ENCODE measurements at regions not wholly inside any gene's neighbourhood (a gene's known extent, or its start where the extent isn't known, plus 50 kb on each side); places are given as distances from the start of the nearest gene placed in this dataset.

DNA sequence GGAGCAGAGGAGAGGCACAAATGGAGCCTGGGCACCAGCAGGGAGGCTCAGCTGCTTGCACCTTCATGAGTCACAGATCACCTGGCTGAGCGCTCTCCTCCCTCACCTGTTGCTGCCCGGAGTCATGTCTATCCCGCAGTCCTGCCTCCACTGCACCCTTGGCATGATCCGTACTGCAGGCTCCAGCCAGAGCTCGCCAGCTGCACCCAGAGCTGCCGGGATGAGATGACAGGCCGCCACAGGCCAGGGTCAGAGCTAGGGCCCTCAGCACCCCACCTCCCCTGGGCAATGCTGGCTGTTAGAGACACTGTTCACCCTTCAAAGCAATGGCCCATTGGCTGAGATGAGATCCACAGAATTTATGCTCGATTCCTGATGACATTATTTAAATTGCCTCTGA lies 702.8 kb downstream of the TBC1D22A start:
- DNase-seq = no peak

DNA sequence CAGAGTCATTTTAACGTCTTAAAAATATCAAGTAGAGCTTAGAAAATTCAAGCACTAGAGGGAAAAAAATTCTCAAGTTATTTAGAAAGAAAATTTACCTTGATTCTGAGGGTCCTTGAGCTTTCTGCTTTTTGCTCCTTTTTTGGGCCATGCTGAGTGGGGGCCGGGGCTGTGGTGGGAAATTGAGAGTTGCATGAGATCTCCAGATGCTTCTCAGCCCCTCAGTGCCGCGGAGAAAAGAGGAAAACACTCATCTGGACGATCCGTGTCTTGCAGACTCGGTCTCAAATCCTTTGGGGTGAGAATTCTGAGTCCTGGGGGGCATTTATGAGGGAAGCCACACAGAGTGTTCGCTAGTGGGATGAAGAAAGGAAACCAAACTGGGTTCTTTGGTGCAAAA lies 700.8 kb downstream of the TBC1D22A start:
- DNase-seq = no peak

DNA sequence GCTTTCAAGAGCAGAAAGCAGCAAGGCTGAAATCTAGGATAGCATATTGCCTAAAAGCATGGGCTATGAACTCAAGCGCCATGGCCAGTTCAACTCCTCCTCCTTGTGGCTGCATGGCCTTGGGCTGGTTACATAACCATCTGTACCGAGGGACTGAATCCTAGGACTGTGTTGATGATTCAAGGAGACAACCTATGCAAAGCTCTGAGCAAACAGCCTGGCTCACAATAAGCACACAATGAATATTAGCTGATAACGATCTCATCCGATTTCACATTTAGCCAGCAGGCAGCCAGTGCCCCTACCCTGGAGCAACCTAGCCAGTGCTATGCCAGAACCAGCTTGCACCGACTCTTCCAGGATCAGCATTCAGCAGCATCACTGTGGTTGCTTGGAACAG lies 698.4 kb downstream of the TBC1D22A start:
- no peak for DNase-seq

DNA sequence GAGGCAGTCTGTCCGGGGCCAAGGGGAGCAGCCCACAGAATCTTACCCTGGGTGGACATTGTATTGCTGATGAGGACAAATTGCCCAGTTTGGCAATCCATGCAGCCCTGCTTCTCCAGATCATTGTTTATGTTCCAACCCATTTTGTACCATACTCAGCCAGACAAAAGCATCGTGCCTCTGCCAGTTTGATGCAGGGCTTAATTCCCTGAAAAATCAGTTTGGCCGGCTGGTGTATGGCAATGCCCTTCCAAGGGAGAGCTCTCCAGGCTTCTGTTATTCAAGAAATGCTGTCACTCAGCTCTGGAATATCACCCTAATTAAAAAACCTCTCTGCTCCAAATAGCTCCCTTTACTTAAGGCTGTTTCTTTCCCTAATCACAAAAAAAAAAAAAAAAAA lies 697.7 kb downstream of the TBC1D22A start:
- DNase-seq = no peak

DNA sequence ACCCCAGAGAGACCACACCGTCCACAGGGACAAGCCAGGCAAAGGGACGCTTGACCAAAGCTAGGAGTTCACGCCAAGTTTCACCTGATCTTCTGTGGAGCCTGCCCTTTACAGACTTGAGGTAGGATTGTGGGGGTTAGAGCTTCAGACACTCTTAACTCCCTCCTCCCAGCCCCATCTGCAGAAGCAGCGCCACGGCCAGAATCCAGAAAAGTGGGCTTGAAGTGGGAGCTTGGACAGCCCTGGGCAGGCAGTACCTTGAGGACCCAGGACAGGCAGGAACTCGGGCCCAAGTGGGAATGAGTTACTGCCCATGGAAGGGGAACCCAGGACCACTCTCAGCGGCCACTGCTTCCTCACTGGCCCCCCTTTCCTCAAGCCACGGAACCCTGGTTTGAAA lies 695.9 kb downstream of the TBC1D22A start:
- DNase-seq = no peak

GRCh38 chr22:47457509-47458300 lies 695.3 kb downstream of the TBC1D22A start:
- no peak for DNase-seq

- no peak for DNase-seq
These were observed 694.6 kb downstream of the TBC1D22A start for GRCh38 chr22:47457021-47457420.

DNA sequence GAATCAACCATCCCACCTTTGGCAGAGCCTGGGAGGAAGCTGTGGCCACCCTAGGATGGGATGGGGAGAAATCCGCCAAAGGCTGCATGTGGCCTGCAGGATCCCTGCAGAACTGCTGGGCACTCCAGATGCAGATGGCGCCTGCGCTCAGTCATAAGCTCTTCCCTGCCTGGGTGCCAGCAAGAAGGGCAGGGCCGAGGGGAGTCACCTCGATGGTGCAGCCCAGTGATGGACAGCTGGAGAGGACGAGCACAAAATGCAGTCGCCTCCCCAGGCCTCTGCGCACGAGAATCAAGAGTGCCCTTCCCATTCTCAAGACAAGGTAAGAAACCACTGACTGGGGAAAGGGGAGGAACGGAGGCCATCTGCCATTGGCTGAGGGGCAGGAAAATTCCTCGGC lies 693.6 kb downstream of the TBC1D22A start:
- DNase-seq = no peak

DNA sequence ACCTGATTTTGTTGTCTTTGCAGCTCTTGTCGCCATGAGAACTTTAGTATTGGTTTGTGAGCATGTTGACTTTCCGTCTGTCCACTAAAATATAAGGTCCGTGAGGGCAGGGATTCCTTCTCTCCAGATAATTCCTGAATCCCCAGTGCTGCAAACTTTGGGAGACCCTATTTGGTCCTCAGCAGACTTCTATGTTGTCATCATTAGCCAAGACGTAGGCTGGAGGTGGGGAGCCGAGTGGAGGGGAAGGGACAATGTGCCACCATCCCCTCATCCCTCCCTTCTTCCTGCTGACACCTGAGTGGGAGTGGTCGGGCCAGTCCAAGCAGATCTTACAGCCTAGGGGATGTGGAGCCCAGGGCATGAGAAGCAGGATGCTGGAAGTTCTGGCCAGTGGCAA lies 690.6 kb downstream of the TBC1D22A start:
- DNase-seq = no peak

DNA sequence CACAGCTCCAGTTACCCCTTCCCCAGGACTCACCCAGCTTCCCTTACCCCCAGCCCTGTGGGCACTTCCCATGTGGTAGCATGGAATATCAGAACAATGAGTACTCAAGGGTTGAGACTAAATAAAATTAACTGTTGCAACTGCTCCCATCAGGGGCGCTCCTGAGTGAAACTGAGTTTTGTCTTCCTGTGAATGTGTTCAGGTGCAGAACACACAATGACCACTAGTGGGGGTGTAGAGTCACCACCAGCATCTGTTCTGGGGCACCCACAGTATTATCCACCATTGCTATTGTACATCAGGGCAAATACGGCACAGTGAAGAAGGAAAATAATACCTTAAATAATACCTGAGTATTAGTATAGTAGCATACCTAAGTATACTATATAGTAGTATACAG lies 689.7 kb downstream of the TBC1D22A start:
- no peak for DNase-seq

GRCh38 chr22:47450876-47451475 lies 688.5 kb downstream of the TBC1D22A start:
- no peak for DNase-seq

DNA sequence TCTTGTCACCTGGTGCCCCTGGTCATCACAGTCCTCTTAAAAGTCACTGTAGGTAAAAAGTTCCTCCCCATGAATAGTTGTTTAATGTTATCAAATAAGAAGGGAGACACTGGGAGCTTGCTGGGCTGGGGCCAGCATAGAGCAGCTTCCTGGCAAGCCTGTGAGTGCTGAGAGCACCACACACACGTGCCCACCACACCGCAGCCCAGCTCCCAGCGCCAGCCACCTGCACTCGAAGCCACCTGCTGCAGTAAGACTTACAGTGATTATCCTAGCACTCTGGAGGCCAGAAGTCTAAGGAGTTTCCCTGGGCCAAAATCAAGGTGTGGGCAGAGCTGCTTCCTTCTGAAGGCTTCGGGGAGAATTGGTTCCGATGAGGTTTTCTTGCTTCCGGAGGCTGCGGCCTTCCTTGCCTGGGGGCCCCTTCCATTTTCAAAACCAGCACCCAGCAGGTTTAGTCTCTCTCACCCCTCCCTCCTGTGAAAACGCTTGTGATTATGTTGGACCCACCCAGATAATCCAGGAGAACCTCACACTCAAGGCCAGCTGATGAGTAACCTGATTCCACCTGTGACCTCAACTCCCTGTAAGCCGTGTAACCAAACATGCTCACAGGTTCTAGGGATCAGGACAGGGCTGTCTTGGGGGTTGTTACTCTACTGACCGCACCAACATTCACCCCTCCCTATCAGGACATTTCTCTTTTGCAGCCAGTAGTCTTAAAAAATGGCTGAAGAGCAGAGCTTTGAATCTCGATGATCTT lies 687.2 kb downstream of the TBC1D22A start:
- DNase-seq = no peak

GRCh38 chr22:47448231-47449223 lies 686.1 kb downstream of the TBC1D22A start:
- DNase-seq = no peak

- DNase-seq = no peak
These were observed 684.7 kb downstream of the TBC1D22A start for GRCh38 chr22:47446821-47447810.

DNA sequence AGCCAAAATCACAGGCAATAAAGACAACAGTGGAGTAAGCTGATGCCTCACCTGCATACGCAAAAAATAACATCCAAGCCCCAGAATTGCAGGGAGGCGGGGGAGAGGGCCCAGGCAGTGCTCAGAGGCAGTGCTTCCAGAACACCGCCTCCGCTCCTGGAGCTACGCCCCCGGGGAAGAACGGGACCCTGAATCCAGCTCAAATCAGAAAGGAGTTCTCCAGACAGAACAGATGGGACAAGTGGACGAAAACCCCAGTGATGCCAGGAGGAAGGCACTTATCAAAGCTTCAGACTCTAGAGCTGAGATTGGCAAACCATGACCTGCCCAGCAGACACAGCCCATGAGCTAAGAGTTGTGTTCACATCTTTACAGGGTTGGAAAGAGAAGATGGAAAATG lies 683.9 kb downstream of the TBC1D22A start:
- no peak for DNase-seq

- no peak for DNase-seq
These were observed 683.4 kb downstream of the TBC1D22A start for GRCh38 chr22:47445716-47446290.

GRCh38 chr22:47445212-47445611 lies 682.8 kb downstream of the TBC1D22A start:
- no peak for DNase-seq

DNA sequence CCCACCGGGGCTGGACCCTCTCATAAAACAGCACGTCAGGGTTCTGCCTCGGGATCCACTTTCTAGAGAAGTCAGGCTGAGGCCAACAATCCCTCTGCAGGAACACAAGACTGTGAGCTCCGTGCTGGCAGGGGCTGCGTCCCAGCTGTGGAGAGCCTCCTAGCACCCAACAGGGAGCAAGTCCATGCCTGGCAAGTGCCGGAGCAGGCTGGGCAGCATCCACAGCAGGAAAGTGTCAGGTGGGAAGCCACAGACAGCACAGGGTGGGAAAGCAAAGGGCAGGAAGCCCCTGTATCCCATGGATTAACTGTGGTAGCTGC lies 682.3 kb downstream of the TBC1D22A start:
- DNase-seq = no peak

DNA sequence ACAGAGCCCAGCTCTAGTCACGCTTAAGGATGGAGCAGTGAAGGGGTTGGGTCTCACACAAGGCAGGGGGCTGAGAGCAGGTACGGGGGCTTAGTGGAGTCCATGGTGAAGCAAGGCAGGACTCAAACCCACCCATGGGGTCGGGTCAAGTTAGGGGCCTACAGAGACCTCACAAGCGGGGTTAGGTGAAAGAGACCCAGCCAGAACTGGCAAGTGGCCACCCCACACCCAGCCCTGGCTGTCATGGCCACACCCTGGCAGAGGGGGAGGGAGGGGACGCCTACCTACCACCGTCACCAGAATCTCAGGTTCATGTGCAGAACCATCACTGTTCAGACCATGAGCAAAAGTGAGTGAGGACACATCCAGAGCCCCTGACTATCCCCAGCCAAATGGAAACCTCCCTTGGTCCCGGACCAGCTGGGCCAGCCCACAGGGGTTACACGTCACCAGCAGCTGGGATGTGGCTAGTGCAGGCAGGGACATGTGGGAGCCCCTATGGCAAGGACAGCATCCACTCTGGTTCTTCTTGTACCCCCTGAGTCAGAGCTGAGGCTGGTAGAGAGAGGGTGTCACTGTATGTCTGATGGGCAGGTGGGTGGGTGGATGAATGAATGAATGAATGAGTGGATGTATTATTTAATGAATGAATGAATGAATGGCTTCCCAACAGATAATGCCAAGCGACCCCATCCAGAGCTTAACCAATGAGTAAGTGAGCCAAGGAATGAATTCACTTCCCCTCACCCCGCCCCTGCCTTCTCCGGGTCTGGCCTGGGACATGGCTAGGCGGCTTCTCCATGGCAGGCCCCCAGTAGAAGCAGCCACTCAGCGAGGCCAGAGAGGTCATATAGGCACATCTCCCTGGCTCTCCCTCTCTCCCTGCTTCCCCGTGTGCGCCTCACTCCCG lies 681.6 kb downstream of the TBC1D22A start:
- DNase-seq = no peak

- DNase-seq = no peak
These were observed 680.4 kb downstream of the TBC1D22A start for GRCh38 chr22:47442821-47443220.
